ELF-1 (cell line): ENCODE measurements at regions not wholly inside any gene's neighbourhood (a gene's known extent, or its start where the extent isn't known, plus 50 kb on each side); places are given as distances from the start of the nearest gene placed in this dataset.
A peak's percentile ranks its signal among the peaks of the same experiment; 100 is the strongest.
"Not testable (repeated sequence)": the region's sequence is repeated elsewhere in the genome, so short reads cannot be mapped to it uniquely, and the experiment has no call there.

Experiments
- DNase-seq: peaks from one replicate; pipeline ENCODE4 v3.0.0-alpha.2; 2016; ENCODE audit warnings: low read depth, low spot score

DNA sequence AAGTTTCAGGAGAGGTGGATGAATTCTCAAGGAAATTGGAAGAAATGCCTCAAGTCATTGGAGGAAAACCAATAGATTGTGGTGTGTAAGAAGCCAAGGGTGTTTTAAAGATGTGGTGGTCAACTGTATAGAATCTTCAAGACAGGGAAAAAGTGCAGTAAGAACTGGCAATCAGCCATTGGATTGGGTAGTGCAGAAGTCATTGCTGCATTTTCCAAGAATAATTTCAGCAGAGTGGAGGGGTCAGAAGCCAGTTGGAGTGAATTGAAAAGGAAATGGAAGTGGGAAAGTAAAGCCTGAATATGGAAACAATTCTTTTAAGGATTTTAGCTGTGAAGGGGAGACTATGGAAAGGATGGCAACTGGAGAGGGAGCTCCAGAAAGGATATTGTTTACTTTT, 128.2 kb upstream of the TMEM170B start:
- DNase-seq, result no peak

DNA sequence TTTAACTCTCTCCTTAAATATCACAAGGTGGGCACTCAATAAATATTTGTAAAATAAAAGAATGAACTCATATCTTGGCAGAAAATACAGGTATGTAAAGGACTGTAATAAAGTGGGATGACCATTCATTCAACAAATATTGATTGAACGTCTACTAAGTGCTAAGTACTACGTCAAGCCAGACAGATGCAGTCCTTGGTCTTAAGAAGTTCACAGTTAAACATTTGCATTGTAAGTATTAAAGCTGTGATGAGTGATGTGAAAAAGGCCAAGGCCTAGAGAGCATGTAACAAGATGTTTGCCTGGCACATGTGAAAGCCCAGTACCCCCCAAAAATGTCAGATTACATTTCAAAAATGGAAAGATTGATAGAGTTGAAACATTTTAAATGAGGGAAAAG, 130.1 kb upstream of the TMEM170B start:
- DNase-seq, result no peak

DNA sequence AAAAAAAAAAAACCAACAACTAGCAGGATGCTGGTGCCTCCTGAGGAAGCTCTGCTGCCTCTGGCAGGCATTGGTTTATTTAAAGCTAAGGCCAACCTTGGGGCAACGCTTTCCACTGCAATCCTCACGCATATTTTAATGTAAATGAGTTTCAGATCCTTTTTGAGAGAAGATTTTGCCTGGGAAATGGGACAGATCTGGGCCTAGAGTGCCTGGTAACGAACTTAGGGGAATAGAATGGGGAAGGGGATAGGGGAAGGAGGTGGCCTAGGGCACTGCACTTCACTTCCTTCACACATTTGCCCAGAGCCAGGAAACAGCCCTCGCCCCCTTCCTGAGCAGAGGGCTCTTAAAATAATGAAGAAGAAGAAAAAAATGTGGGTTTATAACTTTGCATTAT, 132.7 kb upstream of the TMEM170B start:
- DNase-seq, result no peak

DNA sequence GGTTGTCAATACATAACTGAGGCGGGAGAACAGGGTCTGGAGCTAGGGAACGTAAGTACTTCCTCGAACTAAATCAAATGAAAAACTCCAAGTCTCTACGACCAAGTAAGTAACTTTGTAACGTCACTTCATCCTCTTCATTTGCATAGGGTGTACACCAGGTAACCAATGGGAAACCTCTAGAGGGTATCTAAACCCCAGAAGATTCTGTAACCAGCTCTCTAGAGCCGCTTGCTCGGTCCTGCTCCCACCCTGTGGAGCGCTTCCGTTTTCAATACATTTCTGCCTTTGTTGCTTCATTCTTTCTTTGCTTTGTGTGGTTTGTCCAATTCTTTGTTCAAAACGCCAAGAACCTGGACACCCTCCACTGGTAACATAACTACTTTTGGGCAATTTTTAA, 133.5 kb upstream of the TMEM170B start:
- DNase-seq, result no peak

DNA sequence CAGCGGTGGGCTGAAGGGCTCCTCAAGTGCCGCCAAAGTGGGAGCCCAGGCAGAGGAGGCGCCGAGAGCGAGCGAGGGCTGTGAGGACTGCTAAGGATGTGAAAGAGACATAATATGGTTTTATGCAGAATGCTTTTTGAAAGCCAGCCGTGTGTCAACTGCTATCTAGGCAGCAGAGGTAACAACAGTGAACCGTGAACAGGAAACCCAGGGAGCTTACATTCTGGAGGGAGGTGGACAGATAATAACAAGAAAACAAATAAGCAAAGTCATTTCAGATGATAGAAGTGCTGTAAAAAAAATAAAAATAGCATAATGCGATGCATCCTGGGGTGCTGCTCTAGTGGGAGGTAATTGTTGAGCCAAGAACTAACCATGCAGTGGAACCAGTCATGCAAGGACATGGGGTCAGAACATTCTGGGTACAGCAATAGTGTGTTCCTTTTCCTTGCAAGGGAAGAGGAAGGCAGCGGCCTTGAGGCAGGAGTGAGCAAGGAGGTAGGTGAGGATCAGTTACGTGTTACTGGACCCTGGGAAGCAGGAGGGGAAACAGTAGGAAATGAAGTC, 134.4 kb upstream of the TMEM170B start:
- DNase-seq, result no peak

DNA sequence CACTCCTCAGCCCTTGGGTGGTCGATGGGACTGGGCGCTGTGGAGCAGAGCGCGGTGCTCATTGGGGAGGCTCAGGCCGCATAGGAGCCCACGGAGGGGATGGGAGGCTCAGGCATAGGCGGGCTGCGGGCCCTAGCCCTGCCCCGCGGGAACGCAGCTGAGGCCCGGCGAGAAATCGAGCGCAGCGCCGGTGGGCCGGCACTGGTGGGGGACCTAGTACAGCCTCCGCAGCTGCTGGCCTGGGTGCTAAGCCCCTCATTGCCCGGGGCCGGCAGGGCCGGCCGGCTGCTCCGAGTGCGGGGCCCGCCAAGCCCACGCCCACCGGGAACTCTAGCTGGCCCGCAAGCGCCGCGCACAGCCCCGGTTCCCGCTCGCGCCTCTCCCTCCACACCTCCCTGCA, 135.0 kb upstream of the TMEM170B start:
- DNase-seq, result not testable (repeated sequence)

DNA sequence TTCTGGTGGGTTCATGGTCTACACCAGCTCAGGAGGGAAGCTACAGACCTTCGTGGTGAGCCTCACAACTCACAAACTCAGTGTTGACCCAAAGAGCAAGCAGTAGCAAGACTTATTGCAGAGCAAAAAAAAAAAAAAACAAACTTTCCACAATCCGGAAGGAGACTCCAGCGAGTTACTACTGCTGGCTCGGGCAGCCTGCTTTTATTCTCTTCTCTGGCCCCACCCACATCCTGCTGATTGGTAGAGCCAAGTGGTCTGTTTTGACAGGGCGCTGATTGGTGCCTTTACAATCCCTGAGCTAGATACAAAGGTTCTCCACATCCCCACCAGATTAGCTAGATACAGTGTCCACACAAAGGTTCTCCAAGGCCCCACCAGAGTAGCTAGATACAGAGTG, 135.6 kb upstream of the TMEM170B start:
- DNase-seq, result not testable (repeated sequence)

DNA sequence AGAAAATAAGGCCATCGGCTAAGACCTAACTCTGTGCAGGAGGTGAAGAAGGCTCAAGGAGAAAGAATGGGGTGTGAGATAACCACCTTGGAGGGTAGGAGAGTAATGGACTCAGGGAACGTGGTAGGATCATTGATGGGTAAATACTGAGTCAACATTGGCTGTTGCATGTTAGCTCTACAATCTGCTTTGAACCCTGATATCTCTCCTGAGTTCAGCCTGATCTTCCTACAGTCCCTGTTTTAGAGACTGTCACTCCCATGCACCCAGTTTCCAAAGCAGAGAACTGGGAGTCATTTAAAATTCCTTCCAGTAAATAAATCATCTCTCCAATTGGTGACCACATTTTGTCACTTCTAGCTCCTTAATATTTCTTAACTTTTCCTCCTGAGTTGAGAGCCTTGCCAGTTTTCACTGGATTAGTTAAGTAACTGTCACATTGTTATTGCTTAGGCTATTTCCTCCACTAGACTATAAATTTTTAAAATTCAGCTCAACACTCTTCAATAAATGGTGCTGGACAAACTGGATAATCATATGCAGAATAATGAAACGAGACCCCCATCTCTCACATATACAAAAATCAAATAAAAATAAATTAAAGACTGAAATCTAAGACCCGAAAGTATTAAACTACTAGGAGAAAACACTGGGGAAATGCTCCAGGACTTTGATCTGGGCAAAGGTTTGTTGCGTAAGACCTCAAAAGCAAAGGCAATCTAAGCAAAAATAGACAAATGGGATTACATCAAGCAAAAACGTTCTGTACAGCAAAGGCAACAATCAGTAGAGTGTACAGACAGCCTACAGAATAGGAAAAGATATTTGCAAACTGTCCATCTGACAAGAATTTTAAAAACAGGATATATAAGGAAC, 138.9 kb upstream of the TMEM170B start:
- DNase-seq, result no peak

DNA sequence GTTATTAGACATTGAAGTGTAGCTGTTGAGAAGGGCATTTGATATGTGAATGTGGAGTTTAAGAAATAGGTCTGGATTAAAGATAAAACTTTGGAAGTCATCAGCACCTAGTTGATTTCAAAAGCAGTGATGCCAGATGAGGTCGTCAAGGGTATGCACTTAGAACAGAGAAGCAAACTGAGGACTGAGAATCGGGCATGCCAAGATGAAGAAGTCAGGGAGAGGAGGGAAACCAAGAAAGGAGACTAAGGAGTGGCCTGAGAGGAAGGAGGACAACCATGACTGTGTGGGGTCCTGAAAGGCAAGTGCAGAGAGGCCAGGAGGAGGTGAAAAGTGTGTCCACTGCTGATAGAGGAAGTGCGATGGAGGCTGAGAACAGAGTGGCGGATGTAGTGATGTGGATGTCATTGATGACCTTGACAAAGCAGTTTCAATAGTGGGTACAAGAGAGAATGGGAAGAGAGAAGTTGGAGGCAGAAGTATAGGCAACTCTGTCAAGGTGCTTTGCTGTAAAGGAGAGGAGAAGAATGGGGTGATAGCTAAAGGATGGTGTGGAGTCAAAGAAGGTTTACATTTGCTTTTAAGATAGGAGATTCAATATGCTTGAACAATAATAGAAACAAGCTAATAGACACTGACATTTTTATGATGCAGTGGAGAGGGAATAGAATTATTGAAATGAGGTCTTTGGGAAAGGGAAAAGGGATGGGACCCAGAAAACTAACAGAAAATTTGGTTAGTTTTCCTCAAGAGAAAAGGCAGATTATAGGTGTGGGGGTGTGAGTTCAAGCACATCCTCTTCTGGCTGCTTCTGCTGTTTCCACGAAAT, 139.7 kb upstream of the TMEM170B start:
- DNase-seq, result no peak

DNA sequence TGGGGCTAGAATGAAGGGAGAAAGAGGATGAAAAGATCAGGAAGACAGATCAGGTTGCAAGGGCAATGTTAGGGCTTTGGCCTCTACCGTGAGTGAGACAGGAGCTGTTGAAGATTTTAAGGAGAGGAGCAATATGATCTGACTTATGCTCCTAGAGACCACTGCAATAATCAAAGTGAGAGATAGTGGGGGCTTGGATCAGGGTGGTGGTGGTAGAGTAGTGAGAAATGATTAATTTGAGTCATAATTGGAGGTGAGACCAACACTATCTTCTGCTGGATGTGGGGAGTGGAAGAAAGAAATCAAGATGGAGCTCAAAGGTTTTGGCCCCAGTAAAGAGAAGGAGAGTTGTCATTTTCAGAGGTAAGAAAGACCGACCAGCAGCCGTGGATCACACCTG, 140.7 kb upstream of the TMEM170B start:
- no peak for DNase-seq

DNA sequence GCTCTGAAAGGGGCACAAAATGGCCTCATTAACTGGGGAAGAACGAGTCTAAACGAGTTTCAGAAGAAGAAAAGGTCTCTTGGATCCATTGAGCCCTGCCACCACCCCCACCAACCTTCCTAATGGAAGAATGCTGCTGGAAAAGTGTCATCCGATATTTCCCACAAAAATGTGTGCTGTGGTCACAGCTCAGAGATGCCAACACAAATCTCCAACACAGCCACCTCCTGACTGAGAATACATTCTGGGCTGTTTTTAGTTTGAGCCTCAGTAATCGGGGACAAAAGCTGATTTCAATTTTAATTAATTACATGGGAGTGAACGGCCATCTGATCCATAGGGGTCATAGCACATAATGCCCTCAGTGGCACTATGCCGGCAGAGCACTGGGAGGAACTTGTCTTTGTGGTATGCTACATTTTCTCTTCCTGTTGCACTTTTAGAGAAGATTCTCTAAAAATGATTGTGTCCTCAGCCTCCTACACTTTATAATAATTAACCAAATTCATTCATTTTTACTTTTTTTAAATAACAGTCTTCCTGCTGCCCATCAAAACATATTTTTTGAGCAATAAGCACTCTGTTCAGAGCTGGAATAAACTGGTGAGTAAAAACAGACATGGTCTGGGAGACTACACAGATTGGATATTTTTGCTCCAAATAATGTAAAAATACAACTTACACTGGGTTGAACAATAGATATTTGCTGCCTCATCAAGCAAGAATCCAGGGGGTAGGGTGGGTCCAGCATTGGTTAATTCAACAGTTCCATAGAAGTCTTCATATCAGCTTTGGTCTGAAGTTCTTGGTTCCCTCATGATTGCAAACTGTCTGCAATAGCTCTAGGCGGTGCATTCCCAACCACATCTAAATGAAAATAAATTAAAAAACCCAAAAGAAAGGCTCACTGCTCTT, 143.6 kb upstream of the TMEM170B start:
- DNase-seq, result no peak

DNA sequence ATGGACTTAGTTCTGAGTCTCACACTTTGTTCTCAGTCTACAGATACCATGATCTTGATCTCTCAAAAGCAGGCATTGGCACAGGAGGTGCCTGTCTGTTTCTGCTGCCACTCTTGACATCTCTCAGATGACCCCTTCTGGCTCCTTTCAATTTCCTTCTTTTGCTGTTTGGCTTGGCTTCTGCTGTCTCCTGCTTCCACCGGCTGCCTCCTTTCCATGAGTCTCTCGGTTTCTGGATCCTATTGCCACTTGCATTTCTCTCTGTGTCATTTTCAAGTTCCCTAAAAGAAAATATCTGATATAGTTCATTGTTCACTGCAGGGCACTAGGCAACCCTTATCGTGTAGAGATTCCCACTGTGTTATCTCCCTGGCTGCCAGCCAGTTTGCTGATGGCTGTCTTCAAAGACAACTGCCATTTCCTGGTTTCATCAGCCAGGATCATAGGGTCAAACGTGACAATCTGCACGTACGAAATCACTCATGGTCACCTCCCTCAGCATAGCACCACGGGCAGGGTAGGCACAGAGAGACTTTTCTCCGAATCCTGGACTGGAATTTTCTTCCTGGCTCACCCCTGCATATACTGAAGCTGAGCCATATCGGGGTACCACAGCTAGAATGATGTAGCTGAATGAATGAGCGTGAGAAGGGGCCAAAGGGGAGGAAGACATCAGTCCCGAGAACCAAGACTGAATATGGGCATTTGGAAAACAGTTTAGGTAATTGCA, 144.6 kb upstream of the TMEM170B start:
- DNase-seq, result no peak

DNA sequence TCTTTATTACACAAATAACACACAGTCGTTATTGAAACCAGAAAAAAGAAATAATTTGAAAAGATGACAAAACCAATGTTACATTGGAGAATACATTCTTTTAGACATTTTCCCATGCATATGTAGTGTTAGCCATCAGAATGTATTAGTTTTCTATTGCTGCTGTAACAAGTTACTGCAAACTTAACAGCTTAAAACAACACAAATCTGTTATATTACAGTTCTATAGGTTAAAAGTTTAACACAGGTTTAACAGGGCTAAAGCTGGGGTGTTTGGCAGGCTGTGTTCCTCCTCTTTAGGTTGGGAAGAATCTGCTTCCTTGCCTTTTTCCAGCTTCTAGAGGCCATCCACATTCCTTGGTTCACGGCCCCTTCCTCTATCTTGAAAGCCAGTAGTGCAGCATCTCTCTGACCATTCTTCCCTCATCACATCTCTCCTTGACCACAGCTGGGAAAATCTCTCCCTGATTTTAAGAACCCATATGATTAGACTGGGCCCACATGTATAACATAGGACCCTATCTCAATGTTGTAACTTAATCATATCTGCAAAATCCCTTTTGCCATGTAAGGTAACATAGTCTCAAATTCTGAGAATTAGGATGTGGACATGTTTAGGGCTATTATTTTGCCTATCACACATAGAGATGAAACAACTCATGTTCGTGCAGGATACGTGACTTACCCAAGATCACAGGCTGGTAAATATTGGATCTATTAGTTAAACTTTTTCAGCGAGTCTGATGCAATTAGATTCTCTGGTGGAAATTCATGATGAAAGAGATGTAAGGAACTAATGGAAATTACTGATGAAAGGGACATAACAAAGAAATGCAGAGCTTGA, 145.4 kb upstream of the TMEM170B start:
- no peak for DNase-seq

DNA sequence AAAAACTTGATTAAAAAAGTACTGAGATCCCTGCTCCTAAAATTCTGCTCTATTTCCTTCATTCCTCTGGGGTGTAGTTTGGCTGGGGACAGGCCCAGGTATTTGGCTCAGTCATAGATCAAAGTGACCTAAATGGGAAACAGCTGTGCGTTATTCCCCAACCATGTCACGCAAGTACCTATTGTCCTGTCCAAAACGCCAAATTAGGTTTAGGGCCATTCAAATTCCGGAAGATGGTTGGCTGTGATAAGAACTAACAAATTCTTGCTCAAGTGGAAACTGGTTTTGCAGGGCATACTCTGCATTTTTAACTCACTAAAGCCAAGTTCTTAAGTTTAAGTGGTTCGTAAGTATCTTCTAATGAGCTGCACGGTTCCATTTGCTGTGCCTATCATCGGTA, 147.6 kb upstream of the TMEM170B start:
- DNase-seq, result peak; percentile 65

DNA sequence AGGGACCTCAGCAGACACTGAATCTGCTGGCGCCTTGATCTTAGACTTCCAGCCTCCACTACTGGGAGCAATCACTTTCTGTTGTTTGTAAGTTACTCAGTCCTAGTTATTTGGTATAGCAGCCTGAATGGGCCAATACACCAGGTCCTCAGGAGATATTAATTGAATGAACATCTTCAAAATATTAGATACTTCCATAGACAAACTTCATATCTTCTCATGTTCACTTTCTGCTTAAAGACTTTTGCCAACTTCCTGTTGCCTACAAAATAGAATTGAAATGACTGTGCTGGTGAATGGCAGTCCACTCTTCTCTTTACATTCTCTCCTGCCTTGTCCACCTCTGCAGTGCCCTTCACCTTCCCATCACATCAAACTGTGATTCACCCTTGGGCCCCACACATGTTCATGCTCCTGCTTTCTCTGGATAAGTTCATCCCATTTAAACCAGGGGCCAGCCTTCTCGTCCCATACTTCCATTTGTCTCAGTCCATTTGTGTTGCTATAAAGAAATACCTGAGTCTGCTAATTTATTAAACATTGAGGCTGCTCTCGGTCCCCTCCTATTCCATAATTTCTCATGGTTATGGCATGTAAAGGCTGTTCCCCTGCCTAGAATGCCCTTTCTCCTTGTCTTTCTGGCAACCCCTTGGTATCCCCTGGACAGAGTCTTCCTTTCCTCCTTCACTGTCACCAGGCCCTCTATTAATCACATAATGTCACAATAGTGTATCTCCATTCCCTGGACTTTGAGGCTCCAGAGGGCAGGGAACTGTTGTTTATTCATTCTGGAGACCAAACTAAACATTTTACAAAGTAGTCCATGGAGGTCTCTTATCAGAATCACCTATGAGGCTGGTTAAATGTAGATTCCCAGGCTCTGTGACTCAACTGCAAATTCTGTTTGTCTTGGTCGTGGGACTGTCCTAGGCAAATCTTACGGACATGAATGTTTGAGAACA, 148.3 kb upstream of the TMEM170B start:
- no peak for DNase-seq

DNA sequence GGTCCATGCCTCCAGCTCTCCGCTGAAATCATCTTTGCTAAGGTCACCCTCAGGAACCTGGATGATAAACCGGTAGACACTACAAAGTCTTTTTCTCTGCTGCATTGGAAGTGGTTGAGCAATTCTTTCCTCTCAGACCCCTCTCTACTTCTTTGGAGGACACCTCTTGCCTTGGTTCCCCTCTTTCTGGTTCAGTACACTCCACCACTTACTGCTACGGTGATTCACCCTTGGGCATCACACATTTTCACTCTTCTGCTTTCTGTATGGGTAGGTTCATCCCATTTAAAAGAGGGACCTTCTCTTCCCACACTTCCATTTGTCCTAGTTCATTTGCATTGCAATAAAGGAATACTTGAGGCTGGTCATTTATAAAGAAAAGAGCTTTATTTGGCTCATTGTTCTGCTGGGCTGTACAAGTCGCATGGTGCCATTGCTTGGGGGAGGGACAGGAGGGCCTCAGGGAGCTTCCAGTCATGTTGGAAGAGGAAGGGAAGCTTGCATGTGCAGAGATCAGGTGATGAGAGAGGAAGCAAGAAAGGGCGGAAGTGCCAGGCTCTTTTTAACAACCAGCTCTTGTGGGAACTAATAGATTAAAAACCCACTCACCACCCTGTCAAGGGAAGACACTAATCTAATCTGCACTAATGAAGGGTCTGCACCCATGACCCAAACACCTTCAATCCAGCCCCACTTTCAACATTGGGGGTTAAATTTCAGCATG, 149.7 kb upstream of the TMEM170B start:
- no peak for DNase-seq

DNA sequence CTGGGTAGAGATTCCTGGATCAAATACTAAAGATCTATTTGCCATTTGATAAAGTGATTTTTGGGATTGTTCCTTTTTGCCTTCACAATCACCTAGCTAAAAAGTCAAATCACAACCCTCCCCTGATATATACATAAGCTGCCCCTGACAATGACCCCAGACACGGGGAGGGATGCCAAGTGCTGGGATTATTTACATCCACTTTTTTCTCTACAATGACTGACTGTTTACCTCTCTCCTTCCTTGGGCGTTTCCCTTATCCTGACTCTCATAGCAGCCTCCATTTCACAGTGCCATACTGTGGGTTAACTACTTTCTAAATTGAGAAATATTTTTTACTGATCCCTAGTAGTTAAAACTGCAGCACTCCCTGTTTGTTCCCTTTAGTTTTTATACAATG, 150.8 kb upstream of the TMEM170B start:
- DNase-seq, result no peak

DNA sequence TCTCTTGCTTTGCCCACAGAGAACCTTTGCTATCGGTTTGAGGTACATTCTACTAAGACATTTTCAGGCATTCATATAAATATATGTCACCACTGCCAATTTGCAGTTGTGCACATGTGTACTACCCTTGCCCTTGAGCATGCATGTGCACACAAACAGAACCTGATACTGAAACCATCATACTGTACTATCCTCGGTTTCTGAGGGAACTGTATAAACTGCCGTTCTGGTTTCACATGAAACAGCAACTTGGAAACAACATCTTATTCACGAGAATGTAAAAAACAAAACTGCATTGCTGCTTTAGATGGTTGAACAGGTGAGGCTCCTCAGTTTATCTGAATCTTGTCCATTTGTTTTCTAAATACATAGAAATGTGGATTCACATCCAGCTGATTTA, 151.2 kb upstream of the TMEM170B start:
- no peak for DNase-seq
